ENCODE measurements at regions not wholly inside any gene's neighbourhood (a gene's known extent, or its start where the extent isn't known, plus 50 kb on each side); places are given as distances from the start of the nearest gene placed in this dataset.

GRCh38 chr7:41027428-41028115 lies 675.3 kb downstream of the INHBA start:
- DNase-seq: no peak

GRCh38 chr7:41024126-41024525 lies 678.8 kb downstream of the INHBA start:
- DNase-seq: no peak

GRCh38 chr7:41020056-41020455 lies 682.8 kb downstream of the INHBA start:
- DNase-seq: no peak

GRCh38 chr7:41013117-41013516 lies 689.8 kb downstream of the INHBA start:
- no peak for DNase-seq

- no peak for DNase-seq
These were observed 690.8 kb downstream of the INHBA start for GRCh38 chr7:41012041-41012440.

GRCh38 chr7:41010967-41011366 lies 691.9 kb downstream of the INHBA start:
- no peak for DNase-seq

- no peak for DNase-seq
These were observed 692.5 kb downstream of the INHBA start for GRCh38 chr7:41010418-41010817.

GRCh38 chr7:41007811-41008210 lies 695.1 kb downstream of the INHBA start:
- no peak for DNase-seq

- DNase-seq: no peak
These were observed 695.5 kb downstream of the INHBA start for GRCh38 chr7:41007351-41007751.

- DNase-seq: no peak
These were observed 696.4 kb downstream of the INHBA start for GRCh38 chr7:41006306-41006995.

- no peak for DNase-seq
These were observed 697.5 kb downstream of the INHBA start for GRCh38 chr7:41005374-41005901.

- DNase-seq: no peak
These were observed 698.9 kb downstream of the INHBA start for GRCh38 chr7:41003977-41004376.

- DNase-seq: no peak
These were observed 699.3 kb downstream of the INHBA start for GRCh38 chr7:41003611-41003940.

- DNase-seq: peak; percentile 33 to 42
These were observed 699.9 kb downstream of the INHBA start for GRCh38 chr7:41002741-41003610.

GRCh38 chr7:41000042-41000441 lies 702.8 kb downstream of the INHBA start:
- DNase-seq: no peak

GRCh38 chr7:40996233-40996677 lies 706.6 kb downstream of the INHBA start:
- no peak for DNase-seq

- no peak for DNase-seq
These were observed 712.0 kb downstream of the INHBA start for GRCh38 chr7:40990841-40991240.

- DNase-seq: no peak
These were observed 715.3 kb downstream of the INHBA start for GRCh38 chr7:40987571-40987970.

- DNase-seq: peak; percentile 96 to 99
These were observed 716.5 kb downstream of the INHBA start for GRCh38 chr7:40986351-40986873.

- DNase-seq: no peak
These were observed 719.8 kb downstream of the INHBA start for GRCh38 chr7:40983111-40983510.

GRCh38 chr7:40979296-40979695 lies 723.6 kb downstream of the INHBA start:
- DNase-seq: no peak

GRCh38 chr7:40978047-40978446 lies 724.8 kb downstream of the INHBA start:
- no peak for DNase-seq

GRCh38 chr7:40977533-40977932 lies 725.4 kb downstream of the INHBA start:
- DNase-seq: no peak

Data from SHP77 (cell line).